Limb (tissue), 2 donors: ENCODE measurements at regions not wholly inside any gene's neighbourhood (a gene's known extent, or its start where the extent isn't known, plus 50 kb on each side); places are given as distances from the start of the nearest gene placed in this dataset.
A peak's percentile ranks its signal among the peaks of the same experiment; 100 is the strongest.
"Not testable (repeated sequence)": the region's sequence is repeated elsewhere in the genome, so short reads cannot be mapped to it uniquely, and the experiment has no call there.

Source experiments
- DNase-seq, 2 donors: peaks; one replicate each; pipeline ENCODE4 v3.0.0-alpha.2; 2016; ENCODE audit errors: extremely low spot score in 2 of 2

DNA sequence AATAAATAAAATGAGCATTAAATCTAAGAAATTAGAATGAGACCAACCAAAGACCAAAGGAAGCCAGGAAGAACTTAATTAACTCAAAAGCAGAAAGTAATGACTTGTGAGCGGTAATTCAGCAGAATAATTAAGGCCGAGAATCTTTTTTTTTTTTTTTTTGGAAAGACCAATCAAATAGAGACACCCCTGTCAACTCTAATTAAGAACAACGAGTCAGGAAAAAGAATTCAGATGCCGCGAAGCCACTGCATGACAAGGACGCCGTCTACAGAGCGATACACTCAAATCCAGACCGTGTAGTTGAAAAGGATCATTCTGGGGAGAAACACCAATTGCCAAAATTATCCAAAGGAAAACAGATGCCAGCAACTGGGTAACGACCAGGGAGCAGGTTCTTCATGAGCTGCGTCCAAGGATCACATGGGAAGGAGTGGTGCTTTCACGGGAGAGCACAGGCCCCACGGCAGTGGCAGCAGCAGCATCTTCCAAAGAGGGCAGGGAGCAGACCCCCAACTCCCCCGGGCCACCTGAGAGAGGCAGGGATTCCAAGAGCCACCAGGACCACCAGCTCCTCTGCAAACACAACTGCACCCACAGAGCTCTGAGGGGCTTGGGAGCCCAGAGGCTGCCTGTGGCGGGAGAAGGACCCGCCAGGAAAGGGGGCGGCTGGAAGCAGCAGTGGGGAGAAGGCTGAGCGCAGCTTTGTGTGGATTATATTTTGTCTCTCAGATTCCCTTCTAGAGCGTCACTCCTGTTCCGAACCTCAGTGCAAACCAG, 469.8 kb downstream of the BRD1 start:
- no peak for DNase-seq

DNA sequence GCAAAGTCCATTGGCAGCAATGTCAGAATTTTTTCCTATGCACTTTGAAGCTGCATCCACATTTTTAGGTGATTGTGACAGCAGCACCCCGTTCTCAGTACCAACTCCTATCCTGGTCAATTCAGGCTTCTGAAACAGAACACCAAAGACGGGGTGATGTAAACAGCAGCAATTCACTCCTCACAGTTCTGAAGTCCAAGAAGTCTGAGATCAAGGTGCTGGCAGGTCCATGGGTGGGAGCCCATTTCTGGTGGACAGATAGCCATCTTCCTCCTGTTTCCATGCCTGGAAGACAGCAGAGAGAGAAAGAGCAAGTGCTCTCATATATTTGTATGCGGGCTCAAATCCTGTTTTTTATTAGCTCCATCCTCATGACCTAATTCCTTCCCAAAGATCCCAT, 471.2 kb downstream of the BRD1 start:
- no peak for DNase-seq

GRCh38 chr22:49355211-49355920, 472.3 kb downstream of the BRD1 start:
- DNase-seq: no peak

GRCh38 chr22:49354516-49355210, 473.0 kb downstream of the BRD1 start:
- no peak for DNase-seq

DNA sequence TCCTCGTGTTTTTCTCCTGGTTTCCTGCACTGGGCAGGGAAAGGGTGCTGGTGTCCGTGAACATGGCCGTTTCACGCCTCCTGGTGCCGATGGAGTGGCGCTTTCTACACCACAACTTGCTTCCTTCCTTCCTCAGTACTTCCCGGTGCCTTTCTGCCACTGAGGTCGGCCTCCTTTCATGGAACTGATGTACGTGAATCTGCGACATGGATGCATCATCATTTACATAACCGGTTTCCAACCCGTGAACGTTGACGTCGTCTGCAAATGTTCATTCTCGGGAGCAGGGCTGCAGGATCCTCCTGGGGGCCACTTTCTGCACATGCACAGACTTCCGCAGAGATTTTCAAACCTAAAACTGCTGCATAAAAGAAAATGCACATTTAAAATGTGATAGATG, 474.4 kb downstream of the BRD1 start:
- DNase-seq: no peak

DNA sequence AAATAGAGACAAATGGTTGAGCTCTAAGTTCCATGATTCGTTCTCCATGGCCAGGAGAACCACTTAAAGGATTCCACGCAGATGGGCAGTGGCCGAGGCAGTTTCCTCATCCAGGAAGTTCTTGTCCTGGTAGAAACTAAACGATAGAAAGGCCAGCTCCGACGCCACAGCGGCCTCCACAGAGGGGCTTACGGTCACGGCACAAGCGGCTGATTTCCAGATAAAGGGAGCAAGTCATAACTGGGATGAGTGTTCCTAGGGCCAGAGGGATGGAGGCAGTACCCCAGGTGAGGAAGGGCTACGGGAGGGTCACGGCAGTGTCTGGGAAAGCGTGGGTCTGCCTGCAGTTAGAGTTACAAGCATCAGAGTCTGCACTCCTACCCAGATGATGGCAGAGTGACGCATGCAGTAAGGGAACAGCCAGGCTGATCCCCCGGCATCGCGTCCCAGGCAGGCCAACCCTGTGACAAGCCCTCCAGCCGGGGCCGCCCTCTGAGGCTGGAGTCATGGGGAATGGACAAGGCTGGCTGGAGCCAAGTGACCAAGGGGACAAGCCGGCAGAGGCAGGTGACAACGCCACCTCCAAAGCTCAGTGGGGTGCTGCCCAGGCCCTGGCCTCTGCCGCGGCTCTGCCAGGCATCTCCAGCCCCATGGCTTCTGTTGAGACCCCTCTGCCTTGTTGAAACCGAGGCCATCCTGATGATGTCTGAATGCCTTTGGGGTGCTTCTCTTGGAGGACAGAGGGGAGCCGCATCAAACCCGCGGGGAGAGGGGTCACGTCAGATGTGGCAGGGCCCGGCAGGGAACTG, 475.1 kb downstream of the BRD1 start:
- DNase-seq: no peak

GRCh38 chr22:49351761-49352227, 475.9 kb downstream of the BRD1 start:
- DNase-seq: no peak

DNA sequence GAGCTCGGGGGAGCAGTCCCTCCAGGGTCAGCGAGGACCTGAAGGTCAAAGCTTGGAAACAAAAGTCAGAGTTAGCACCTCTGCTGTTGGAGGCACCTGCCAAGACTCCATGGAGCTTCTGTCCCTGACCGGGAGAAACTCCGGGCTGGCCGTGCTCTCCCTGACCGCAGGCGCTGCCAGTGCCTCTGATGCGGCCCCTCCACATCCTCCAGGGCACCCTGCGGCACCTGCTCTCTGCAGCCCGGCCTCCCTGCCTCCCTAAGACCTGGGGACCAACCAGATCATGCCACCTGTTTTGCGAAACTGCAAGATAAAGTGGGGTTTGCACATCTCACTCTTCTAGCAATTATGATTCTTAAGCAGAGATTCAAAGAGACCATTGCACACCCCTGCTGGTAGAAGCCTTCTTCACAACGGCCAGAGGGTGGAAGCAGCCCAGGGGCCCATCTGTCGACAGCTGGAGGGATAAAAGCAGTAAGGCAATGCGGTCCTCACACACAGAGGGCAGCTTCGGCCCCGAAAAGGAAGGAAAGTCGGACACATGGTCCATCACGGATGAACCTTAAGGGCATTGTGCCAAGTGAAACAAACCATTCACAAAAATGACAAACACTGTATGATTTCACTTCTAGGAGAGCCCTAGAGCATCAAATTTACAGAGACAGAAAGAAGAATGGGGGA, 477.1 kb downstream of the BRD1 start:
- peak in 1 of 2 donors; percentile 26 for DNase-seq

DNA sequence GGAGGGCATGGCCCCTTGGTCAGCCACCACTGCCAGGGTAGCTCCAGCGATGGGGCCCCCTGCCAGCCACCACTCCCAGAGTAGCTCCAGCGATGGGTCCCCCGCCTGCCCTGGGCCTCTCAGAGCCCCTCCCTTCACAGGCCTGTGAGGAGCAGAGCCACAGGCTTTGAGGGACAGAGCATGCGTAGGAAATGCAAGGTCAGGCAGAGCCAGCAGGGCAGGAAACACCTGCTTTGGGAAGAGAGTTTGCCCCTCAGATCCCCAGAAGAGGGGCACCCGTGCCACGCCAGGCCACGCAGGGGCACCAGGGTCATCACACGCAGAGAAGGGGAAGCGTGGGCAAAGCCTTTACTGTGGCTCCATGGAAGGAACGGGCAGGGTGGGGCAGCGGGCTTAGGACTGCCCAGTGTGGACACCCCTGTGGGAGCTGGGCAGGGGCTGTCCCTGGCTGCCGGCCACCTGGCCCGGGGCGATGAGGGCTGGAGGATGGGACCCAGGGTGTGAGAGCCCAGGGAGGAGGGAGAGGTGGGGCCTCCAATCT, 477.8 kb downstream of the BRD1 start:
- DNase-seq: peak in 1 of 2 donors; percentile 20

DNA sequence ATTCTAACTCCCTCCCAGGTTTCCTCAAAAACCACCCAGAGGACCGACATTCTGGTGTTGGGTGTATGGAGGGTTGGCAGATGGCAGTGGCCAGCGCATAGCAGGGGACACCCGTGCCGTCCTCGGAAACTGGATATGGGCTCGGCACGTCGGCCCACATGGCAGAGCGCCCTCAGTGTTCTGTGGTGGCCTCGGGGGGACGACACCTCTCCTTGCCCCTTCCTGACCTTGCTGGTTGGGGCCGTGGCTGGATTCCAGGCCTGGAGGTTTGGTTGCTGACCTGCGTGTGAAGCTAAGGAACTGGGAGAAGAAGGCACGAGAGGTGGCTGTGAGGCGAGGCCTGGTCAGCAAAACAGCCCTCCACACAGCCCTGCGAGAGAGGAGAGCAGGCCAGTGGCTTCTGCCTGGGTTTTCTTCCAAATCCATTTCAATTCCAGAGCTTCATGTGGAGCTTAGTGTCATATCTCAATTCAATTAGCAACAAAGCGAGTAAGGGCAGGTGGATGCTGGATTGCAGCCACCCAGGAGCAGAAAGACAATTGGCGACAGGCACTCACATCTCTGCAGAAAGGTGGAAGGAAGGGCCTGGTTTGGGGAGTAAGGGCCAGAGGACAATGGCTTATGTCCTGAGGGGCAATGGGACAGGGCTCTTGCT, 478.4 kb downstream of the BRD1 start:
- DNase-seq: peak in 1 of 2 donors; percentile 16

DNA sequence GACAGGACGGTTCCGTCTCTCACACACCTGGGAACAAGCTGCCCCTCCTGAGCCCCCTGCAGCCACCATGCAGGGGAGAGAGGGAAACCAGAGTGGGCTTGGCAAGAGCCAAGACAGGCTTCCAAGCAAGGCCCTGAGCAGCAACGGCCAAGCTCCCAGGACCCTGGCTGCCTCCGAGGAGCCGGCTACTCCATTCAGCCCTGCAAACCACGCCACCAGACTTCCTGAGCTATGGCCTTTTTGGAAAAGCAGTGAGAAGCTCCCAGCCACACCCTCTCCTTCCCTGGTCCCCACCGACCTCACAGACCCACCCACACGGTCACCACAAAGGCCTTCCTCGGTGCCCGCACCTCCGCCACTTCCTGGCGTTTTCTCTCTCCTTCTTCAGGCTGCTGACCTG, 479.0 kb downstream of the BRD1 start:
- DNase-seq: peak in 1 of 2 donors; percentile 14

DNA sequence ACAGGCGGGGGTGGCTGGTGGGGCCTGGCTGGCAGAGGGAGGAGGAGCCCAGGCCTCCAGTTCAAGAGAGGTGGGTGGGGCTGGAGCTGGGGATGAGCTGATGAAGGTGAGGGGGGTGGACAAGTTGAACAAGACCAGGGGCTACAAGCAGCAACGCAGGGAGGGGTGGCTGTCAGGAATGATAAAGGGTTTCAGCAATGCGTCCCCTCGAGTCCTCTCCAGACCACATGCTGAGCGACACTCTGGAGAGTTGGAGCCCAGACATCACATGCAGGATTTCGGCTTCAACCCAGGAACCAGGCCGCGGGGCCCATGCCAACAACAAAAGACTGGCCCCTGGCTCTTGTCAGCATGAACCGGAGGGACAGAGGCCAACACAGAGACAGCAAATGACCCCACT, 480.3 kb downstream of the BRD1 start:
- DNase-seq: no peak

- DNase-seq: no peak
Observed at GRCh38 chr22:49345896-49346295, 481.8 kb downstream of the BRD1 start.

DNA sequence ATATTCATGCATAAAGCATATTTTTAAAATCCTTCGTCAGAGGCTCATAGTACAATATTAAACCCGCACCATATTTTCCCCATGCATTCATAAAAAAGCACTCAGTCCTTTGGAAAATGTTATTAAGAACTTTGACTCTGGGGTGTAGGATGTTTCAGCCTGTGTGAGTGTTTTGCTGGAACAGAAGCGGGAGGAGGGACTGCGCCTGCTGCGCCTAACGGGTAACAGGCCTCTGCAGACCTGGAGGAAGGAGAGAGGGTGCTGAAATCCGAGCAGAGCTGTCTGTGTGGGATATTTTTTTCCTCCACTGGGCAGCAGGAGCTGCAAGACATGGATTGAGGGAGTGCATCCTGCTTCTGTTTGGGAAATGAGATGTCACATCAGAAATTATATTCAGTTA, 483.0 kb downstream of the BRD1 start:
- peak in 1 of 2 donors; percentile 26 for DNase-seq

- peak in 1 of 2 donors; percentile 21 for DNase-seq
Observed at GRCh38 chr22:49344161-49344560, 483.5 kb downstream of the BRD1 start.

DNA sequence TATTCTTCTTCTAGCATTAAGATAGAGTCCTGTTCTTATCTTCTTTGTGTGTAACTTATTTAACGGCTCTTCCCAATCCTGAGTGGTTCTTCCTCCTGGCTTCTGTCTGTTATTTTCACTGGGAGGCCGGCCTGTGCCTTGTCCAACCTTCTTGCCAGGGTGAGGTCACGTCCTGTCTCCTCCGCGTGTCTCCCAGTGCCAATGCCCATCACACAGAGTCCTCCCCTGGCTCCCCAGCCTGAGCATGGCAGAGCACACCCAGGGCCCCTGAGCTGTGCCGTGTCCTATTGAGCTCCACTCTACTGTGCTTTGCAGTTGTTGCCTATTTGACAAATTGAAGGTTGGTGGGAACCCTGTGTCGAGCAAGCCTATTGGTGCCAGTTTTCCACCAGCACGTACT, 487.3 kb downstream of the BRD1 start:
- DNase-seq: peak in 1 of 2 donors; percentile 11

DNA sequence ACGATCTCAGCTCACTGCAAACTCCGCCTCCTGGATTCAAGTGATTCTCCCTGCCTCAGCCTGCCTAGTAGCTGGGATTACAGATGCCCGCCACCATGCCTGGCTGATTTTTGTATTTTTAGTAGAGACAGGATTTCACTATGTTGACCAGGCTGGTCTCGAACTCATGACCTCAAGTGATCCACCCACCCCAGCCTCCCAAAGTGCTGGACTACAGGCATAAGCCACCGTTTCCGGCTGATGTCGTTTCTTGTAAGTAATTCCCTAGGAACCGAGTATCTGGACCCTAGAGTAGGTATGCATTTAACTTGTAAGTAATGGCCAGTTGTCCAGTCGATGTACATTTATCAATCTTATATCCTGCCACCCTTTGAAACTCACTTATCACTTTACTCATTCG, 491.2 kb downstream of the BRD1 start:
- DNase-seq: not testable (repeated sequence)

GRCh38 chr22:49334976-49335375, 492.7 kb downstream of the BRD1 start:
- DNase-seq: peak in 1 of 2 donors; percentile 11

DNA sequence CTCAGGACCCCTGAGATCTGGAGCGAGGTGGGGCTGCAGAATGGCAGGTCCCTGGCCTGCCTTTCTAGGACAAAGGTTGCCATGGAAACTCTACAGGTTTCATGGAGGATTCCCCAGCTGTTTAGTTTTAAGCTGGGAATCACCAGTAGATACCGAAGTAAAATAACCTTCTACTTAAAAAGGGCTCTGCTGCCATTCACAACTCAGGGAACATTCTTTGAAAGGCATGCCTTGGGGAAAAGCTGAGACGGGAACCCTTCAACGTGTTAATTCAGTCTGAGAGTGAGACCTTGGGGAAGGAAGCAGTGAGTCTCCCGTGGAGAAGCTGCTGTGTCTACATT, 493.3 kb downstream of the BRD1 start:
- DNase-seq: no peak

- DNase-seq: no peak
Observed at GRCh38 chr22:49333206-49333605, 494.5 kb downstream of the BRD1 start.
